Activated CD4-positive, CD25-positive, alpha-beta regulatory T cell treated with anti-CD3 and anti-CD28 coated beads, Interleukin-2, amount 50 U/mL, for 24 hours (primary cell): ENCODE measurements at regions not wholly inside any gene's neighbourhood (a gene's known extent, or its start where the extent isn't known, plus 50 kb on each side); places are given as distances from the start of the nearest gene placed in this dataset.

Experiments used
- ATAC-seq, 2 donors: fragments of 150-1000 bp; cut with Tn5 transposase; one replicate each; pipeline ENCODE4 v1.10.0; 2021; ENCODE audit warnings: mild to moderate bottlenecking in 1 of 2, moderate library complexity in 1 of 2

GRCh38 chr11:70614034-70614681 lies 215.8 kb downstream of the CTTN start:
- no peak for ATAC-seq

GRCh38 chr11:70615036-70615875 lies 216.9 kb downstream of the CTTN start:
- ATAC-seq: no peak

GRCh38 chr11:70616317-70616716 lies 218.0 kb downstream of the CTTN start:
- ATAC-seq: no peak

- ATAC-seq: no peak
Observed at GRCh38 chr11:70616938-70617654, 218.8 kb downstream of the CTTN start.

- ATAC-seq: no peak
Observed at GRCh38 chr11:70618431-70619101, 220.2 kb downstream of the CTTN start.

GRCh38 chr11:70619591-70619990 lies 221.3 kb downstream of the CTTN start:
- no peak for ATAC-seq

- no peak for ATAC-seq
Observed at GRCh38 chr11:70620510-70621184, 222.3 kb downstream of the CTTN start.

GRCh38 chr11:70621241-70621640 lies 222.9 kb downstream of the CTTN start:
- ATAC-seq: no peak

GRCh38 chr11:70622091-70622490 lies 223.8 kb downstream of the CTTN start:
- ATAC-seq: no peak

GRCh38 chr11:70623906-70624597 lies 225.7 kb downstream of the CTTN start:
- ATAC-seq: no peak

GRCh38 chr11:70624598-70624993 lies 226.3 kb downstream of the CTTN start:
- ATAC-seq: no peak

GRCh38 chr11:70625051-70625450 lies 226.7 kb downstream of the CTTN start:
- no peak for ATAC-seq

GRCh38 chr11:70625582-70626518 lies 227.5 kb downstream of the CTTN start:
- ATAC-seq: no peak

- ATAC-seq: no peak
Observed at GRCh38 chr11:70627219-70627618, 228.9 kb downstream of the CTTN start.

- ATAC-seq: no peak
Observed at GRCh38 chr11:70628176-70628854, 230.0 kb downstream of the CTTN start.

- no peak for ATAC-seq
Observed at GRCh38 chr11:70628855-70629844, 230.8 kb downstream of the CTTN start.

GRCh38 chr11:70630068-70630467 lies 231.7 kb downstream of the CTTN start:
- no peak for ATAC-seq

- no peak for ATAC-seq
Observed at GRCh38 chr11:70630816-70631623, 232.7 kb downstream of the CTTN start.
